Naive B cell (primary cell): ENCODE measurements at regions not wholly inside any gene's neighbourhood (a gene's known extent, or its start where the extent isn't known, plus 50 kb on each side); places are given as distances from the start of the nearest gene placed in this dataset.
"Not testable (repeated sequence)": the region's sequence is repeated elsewhere in the genome, so short reads cannot be mapped to it uniquely, and the experiment has no call there.

Experiments
- ATAC-seq, 2 donors: fragments of 150-1000 bp; cut with Tn5 transposase; 2 replicates each; pipeline ENCODE4 v1.10.0; 2021; ENCODE audit warnings: low read depth in 2 of 2, mild to moderate bottlenecking in 2 of 2, moderate library complexity in 2 of 2
- DNase-seq: peaks from one replicate; pipeline ENCODE4 v3.0.0; 2022
- H3K27ac Mint-ChIP-seq, 6 donors: one replicate each; pipeline ENCODE4 v1.8.0; 2020 to 2022; ENCODE audit warnings: mild to moderate bottlenecking in 6 of 6, mixed read lengths in 6 of 6, moderate library complexity in 5 of 6, inconsistent platforms in 2 of 6
- H3K27me3 Mint-ChIP-seq, 3 donors: one replicate each; pipeline ENCODE4 v1.8.0; 2021 to 2022; ENCODE audit warnings: mixed read lengths in 3 of 3, mild to moderate bottlenecking in 1 of 3
- H3K36me3 Mint-ChIP-seq, 2 donors: one replicate each; pipeline ENCODE4 v1.8.0; 2020 to 2022; ENCODE audit warnings: mixed read lengths in 2 of 2, inconsistent platforms in 1 of 2, mild to moderate bottlenecking in 1 of 2
- H3K4me1 Mint-ChIP-seq, 3 donors: one replicate each; pipeline ENCODE4 v1.8.0; 2020 to 2022; ENCODE audit warnings: mixed read lengths in 3 of 3, inconsistent platforms in 1 of 3, mild to moderate bottlenecking in 1 of 3, moderate library complexity in 1 of 3
- H3K4me3 Mint-ChIP-seq, 8 donors: one replicate each; pipeline ENCODE4 v1.8.0; 2020 to 2022; ENCODE audit warnings: mild to moderate bottlenecking in 8 of 8, mixed read lengths in 8 of 8, moderate library complexity in 8 of 8, inconsistent platforms in 2 of 8
- H3K9me3 Mint-ChIP-seq, 7 donors: one replicate each; pipeline ENCODE4 v1.8.0; 2020 to 2022; ENCODE audit warnings: mixed read lengths in 7 of 7, mild to moderate bottlenecking in 5 of 7, inconsistent platforms in 2 of 7, moderate library complexity in 1 of 7

GRCh38 chr5:104079861-104080645 is 517.5 kb upstream of the NUDT12 start:
- not testable (repeated sequence) for DNase-seq, H3K27ac Mint-ChIP-seq, ATAC-seq, H3K36me3 Mint-ChIP-seq, H3K4me1 Mint-ChIP-seq, H3K4me3 Mint-ChIP-seq, H3K27me3 Mint-ChIP-seq
- peaks cover 0 to 11% (median 2%) of the 10 kb centered on the region in 7 donors for H3K9me3 Mint-ChIP-seq

GRCh38 chr5:104071887-104072286 is 509.3 kb upstream of the NUDT12 start:
- Mint-ChIP-seq H3K9me3 (peaks cover 0 to 14% (median 0%) of the 10 kb centered on the region in 7 donors), H3K36me3 (no peaks in the 10 kb centered on the region), H3K4me3 (no peak overlapping the region), H3K27ac (no peak overlapping the region), H3K4me1 (no peaks in the 10 kb centered on the region), H3K27me3 (no peaks in the 10 kb centered on the region)
- ATAC-seq (no peak), DNase-seq (no peak)

GRCh38 chr5:104062621-104063377 is 500.2 kb upstream of the NUDT12 start:
- no peak for ATAC-seq
- H3K9me3 Mint-ChIP-seq = peaks cover 0 to 9% (median 5%) of the 10 kb centered on the region in 7 donors
- H3K36me3 Mint-ChIP-seq = no peaks in the 10 kb centered on the region

GRCh38 chr5:104061707-104062106 is 499.1 kb upstream of the NUDT12 start:
- H3K9me3 Mint-ChIP-seq = peaks cover 0 to 9% (median 5%) of the 10 kb centered on the region in 7 donors

More at GRCh38 chr5:104062621-104063377, 500.2 kb upstream of the NUDT12 start:
- H3K4me3 Mint-ChIP-seq = no peak overlapping the region
- no peak for DNase-seq
- no peaks in the 10 kb centered on the region for H3K27me3 Mint-ChIP-seq
- H3K27ac Mint-ChIP-seq = no peak overlapping the region
- no peaks in the 10 kb centered on the region for H3K4me1 Mint-ChIP-seq

GRCh38 chr5:104053353-104053649 is 490.7 kb upstream of the NUDT12 start:
- DNase-seq (no peak), ATAC-seq (no peak)
- Mint-ChIP-seq H3K27me3 (no peaks in the 10 kb centered on the region), H3K4me3 (no peak overlapping the region), H3K4me1 (no peaks in the 10 kb centered on the region), H3K9me3 (peaks cover 0 to 11% (median 4%) of the 10 kb centered on the region in 7 donors), H3K27ac (no peak overlapping the region), H3K36me3 (no peaks in the 10 kb centered on the region)

More at GRCh38 chr5:104061707-104062106, 499.1 kb upstream of the NUDT12 start:
- no peaks in the 10 kb centered on the region for H3K27me3 Mint-ChIP-seq
- ATAC-seq = no peak
- H3K27ac Mint-ChIP-seq = no peak overlapping the region
- DNase-seq = no peak
- H3K4me3 Mint-ChIP-seq = no peak overlapping the region
- no peaks in the 10 kb centered on the region for H3K4me1 Mint-ChIP-seq
- no peaks in the 10 kb centered on the region for H3K36me3 Mint-ChIP-seq

GRCh38 chr5:104052558-104053352 is 490.2 kb upstream of the NUDT12 start:
- ATAC-seq (no peak), DNase-seq (no peak)
- Mint-ChIP-seq H3K4me3 (no peak overlapping the region), H3K36me3 (no peaks in the 10 kb centered on the region), H3K9me3 (peaks cover 0 to 10% (median 4%) of the 10 kb centered on the region in 7 donors), H3K27ac (peak overlapping the region in 1 of 6 donors; percentile 2), H3K27me3 (no peaks in the 10 kb centered on the region), H3K4me1 (no peaks in the 10 kb centered on the region)

GRCh38 chr5:104050436-104050835 is 487.8 kb upstream of the NUDT12 start:
- Mint-ChIP-seq H3K4me1 (no peaks in the 10 kb centered on the region), H3K36me3 (no peaks in the 10 kb centered on the region), H3K27me3 (no peaks in the 10 kb centered on the region), H3K4me3 (no peak overlapping the region), H3K9me3 (peaks cover 0 to 6% (median 3%) of the 10 kb centered on the region in 7 donors), H3K27ac (no peak overlapping the region)
- ATAC-seq (no peak), DNase-seq (no peak)

GRCh38 chr5:104049752-104050151 is 487.2 kb upstream of the NUDT12 start:
- Mint-ChIP-seq H3K27me3 (no peaks in the 10 kb centered on the region), H3K9me3 (peaks cover 0 to 6% (median 3%) of the 10 kb centered on the region in 7 donors), H3K4me1 (no peaks in the 10 kb centered on the region), H3K4me3 (no peak overlapping the region), H3K36me3 (no peaks in the 10 kb centered on the region), H3K27ac (no peak overlapping the region)
- ATAC-seq (no peak), DNase-seq (no peak)

GRCh38 chr5:104048231-104048630 is 485.6 kb upstream of the NUDT12 start:
- Mint-ChIP-seq H3K27me3 (no peaks in the 10 kb centered on the region), H3K27ac (no peak overlapping the region), H3K4me3 (no peak overlapping the region), H3K9me3 (peaks cover 0 to 6% (median 3%) of the 10 kb centered on the region in 7 donors), H3K4me1 (no peaks in the 10 kb centered on the region), H3K36me3 (no peaks in the 10 kb centered on the region)
- ATAC-seq = no peak
- no peak for DNase-seq

- Mint-ChIP-seq H3K36me3 (no peaks in the 10 kb centered on the region), H3K4me1 (no peaks in the 10 kb centered on the region), H3K27me3 (no peaks in the 10 kb centered on the region), H3K27ac (no peak overlapping the region), H3K4me3 (no peak overlapping the region), H3K9me3 (peaks cover 0 to 13% (median 4%) of the 10 kb centered on the region in 7 donors)
- ATAC-seq (no peak), DNase-seq (no peak)
These were observed 483.4 kb upstream of the NUDT12 start for GRCh38 chr5:104045987-104046386.

- H3K4me1 Mint-ChIP-seq, ATAC-seq, H3K27me3 Mint-ChIP-seq, DNase-seq, H3K36me3 Mint-ChIP-seq, H3K4me3 Mint-ChIP-seq, H3K27ac Mint-ChIP-seq: not testable (repeated sequence)
- peaks cover 0 to 15% (median 2%) of the 10 kb centered on the region in 7 donors for H3K9me3 Mint-ChIP-seq
These were observed 477.3 kb upstream of the NUDT12 start for GRCh38 chr5:104039871-104040270.

GRCh38 chr5:104037136-104037535 is 474.5 kb upstream of the NUDT12 start:
- H3K4me3 Mint-ChIP-seq, H3K27ac Mint-ChIP-seq, H3K36me3 Mint-ChIP-seq, H3K27me3 Mint-ChIP-seq, DNase-seq, ATAC-seq, H3K4me1 Mint-ChIP-seq: not testable (repeated sequence)
- H3K9me3 Mint-ChIP-seq = peaks cover 0 to 17% (median 5%) of the 10 kb centered on the region in 7 donors

GRCh38 chr5:104033186-104033585 is 470.6 kb upstream of the NUDT12 start:
- not testable (repeated sequence) for H3K4me3 Mint-ChIP-seq, H3K27me3 Mint-ChIP-seq, H3K4me1 Mint-ChIP-seq, H3K27ac Mint-ChIP-seq, H3K36me3 Mint-ChIP-seq, ATAC-seq, DNase-seq
- peaks cover 0 to 24% (median 5%) of the 10 kb centered on the region in 7 donors for H3K9me3 Mint-ChIP-seq
